Bronchial epithelial cell (primary cell): ENCODE measurements at regions not wholly inside any gene's neighbourhood (a gene's known extent, or its start where the extent isn't known, plus 50 kb on each side); places are given as distances from the start of the nearest gene placed in this dataset.
A peak's percentile ranks its signal among the peaks of the same experiment; 100 is the strongest.
"Not testable (repeated sequence)": the region's sequence is repeated elsewhere in the genome, so short reads cannot be mapped to it uniquely, and the experiment has no call there.

ENCODE experiments used
- DNase-seq: peaks from one replicate; pipeline ENCODE4 v3.0.0-alpha.2; 2010; ENCODE audit warnings: low read depth
- FAIRE-seq: peaks from 2 replicates; lab custom pipeline; 2011; peaks lifted over from hg19 to GRCh38; lab: Jason Lieb, UNC
- H3K27me3 ChIP-seq: 2 replicates; pipeline ENCODE4 v1.5.1; 2011; ENCODE audit warnings: low read length; ENCODE audit not compliant: control insufficient read depth, insufficient read depth
- H3K36me3 ChIP-seq: 2 replicates; pipeline ENCODE4 v1.5.1; 2011; ENCODE audit warnings: low read length; ENCODE audit not compliant: control insufficient read depth, insufficient read depth
- H3K4me3 ChIP-seq: 2 replicates; pipeline ENCODE4 v1.5.1; 2011; ENCODE audit warnings: mild to moderate bottlenecking, low read depth, low read length, control low read depth
- TF ChIP-seq, protein P1 (sequence below): IDR thresholded peaks from 2 replicates; pipeline ENCODE4 v1.5.1; 2011; ENCODE audit warnings: mild to moderate bottlenecking, moderate library complexity, low read length, control low read depth, inconsistent platforms; ENCODE audit not compliant: insufficient read depth, severe bottlenecking

DNA sequence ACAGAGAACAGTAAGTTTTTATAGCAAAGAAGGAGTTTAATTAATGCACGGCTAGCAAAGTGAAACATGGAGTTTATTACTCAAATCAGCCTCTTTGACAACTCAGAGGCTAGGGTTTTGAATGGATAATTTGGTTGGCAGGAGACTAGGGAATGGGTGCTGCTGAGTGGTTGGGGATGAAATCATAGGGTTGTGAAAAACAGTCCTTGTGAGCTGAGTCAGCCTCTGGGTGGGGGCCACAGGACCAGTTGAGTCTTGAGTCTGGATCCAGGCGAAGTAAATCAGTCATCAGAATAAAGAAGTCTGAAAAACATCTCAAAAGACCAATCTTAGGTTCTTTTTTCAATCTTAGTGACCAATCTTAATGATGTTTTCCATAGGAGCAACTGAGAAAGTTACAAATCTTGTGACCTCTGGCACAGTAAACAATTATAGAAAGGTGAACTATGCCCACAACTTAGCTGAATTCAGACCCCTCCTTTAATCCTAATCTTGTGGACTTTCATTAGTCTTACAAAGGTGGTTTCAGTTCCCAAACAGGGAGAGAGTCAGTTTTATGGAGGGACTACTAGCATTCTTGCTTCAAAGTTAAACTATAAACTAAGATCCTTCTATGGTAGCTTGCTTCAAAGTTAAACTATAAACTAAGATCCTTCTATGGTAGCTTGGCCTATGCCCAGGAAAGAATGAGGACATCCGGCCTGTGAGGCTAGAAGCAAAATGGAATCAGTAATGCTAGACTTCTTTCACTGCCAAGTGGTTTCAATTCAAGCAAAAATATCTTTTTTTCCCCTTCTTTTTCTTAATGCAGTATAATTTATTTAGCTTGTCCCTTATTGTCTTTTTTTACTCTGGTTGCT lies 84.5 kb downstream of the AASDHPPT start:
- Histone ChIP-seq H3K36me3 (no peaks in the 10 kb centered on the region), H3K27me3 (no peaks in the 10 kb centered on the region), H3K4me3 (no peak overlapping the region)
- TF ChIP-seq, protein P1, sequence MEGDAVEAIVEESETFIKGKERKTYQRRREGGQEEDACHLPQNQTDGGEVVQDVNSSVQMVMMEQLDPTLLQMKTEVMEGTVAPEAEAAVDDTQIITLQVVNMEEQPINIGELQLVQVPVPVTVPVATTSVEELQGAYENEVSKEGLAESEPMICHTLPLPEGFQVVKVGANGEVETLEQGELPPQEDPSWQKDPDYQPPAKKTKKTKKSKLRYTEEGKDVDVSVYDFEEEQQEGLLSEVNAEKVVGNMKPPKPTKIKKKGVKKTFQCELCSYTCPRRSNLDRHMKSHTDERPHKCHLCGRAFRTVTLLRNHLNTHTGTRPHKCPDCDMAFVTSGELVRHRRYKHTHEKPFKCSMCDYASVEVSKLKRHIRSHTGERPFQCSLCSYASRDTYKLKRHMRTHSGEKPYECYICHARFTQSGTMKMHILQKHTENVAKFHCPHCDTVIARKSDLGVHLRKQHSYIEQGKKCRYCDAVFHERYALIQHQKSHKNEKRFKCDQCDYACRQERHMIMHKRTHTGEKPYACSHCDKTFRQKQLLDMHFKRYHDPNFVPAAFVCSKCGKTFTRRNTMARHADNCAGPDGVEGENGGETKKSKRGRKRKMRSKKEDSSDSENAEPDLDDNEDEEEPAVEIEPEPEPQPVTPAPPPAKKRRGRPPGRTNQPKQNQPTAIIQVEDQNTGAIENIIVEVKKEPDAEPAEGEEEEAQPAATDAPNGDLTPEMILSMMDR = no peak
- FAIRE-seq (no peak), DNase-seq (peak; percentile 75)

DNA sequence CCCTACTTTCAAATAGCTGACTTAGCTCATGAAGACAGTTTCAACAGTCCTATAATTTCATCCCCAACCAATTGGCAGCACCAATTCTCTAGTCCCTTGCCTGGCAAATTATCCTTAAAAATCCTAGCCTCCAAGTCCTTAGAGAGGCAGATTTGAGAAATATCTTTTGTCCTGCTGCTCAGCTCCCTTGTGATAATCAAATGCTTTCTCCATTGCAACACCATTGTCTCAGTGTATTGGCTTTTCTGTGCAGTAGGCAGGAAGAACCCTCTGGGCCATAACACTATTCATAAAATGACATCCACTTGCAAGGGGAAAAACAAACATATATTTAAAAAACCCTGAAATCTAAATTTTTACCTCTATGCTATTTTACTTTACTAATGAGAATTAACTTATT lies 89.6 kb downstream of the AASDHPPT start:
- no peak for FAIRE-seq
- Histone ChIP-seq H3K4me3 (no peak overlapping the region), H3K27me3 (no peaks in the 10 kb centered on the region), H3K36me3 (no peaks in the 10 kb centered on the region)
- TF ChIP-seq, protein P1 = no peak
- DNase-seq = no peak

DNA sequence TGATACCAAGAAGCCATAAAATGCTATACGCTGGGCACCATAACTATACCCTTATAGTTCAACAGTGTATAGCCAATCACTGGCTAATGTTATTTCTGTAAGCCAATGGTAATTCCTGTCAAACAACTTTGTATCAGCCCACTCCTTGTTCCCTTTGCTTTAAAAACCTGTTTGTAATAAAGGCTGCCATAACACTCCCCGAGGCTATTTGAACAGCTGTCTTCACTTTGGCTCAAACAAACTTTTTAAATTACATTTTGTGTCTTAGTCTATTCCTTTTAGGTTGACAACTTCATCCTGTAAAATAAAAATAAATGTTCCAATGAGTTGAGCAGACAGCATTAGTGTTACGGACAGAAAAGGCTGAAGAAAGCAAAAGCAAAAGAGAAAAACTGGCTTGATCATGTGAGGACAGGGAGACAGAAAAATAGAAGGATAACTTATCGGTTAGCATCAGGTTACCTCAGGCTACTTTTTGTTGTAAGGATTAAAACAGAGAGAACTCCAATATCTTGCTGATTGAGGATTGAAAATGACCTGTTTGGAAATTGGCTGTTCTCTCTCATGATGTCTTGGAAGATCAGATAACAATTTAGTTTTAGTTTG lies 95.0 kb downstream of the AASDHPPT start:
- Histone ChIP-seq H3K36me3 (no peaks in the 10 kb centered on the region), H3K27me3 (no peaks in the 10 kb centered on the region), H3K4me3 (no peak overlapping the region)
- no peak for FAIRE-seq
- DNase-seq = peak; percentile 70
- TF ChIP-seq, protein P1 = no peak

GRCh38 chr11:106173291-106173690 lies 95.8 kb downstream of the AASDHPPT start:
- FAIRE-seq (no peak), DNase-seq (no peak)
- no peak overlapping the region for H3K4me3 ChIP-seq
- TF ChIP-seq, protein P1 = no peak
- H3K36me3 ChIP-seq = no peaks in the 10 kb centered on the region
- no peaks in the 10 kb centered on the region for H3K27me3 ChIP-seq

DNA sequence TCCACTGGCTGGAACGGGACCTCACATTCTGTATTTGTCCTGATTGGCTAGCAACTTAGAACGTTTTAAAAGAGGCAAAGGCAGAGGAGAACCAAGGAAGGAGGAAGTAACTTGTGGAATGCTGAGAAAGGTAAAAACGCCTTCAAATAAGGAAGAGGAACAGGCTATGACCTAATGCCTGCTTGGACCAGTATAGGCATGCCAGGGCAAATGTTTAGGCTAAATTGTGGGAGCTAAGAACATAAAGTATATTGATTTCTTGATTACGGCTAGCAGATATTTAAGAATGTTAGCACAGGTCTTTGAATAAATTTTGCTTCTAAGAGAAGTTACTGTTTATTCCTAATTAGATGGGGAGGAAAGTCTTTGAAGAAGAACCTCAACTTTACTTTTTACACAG lies 96.5 kb downstream of the AASDHPPT start:
- H3K4me3 ChIP-seq, H3K27me3 ChIP-seq, FAIRE-seq, H3K36me3 ChIP-seq: not testable (repeated sequence)
- DNase-seq = peak; percentile 68

DNA sequence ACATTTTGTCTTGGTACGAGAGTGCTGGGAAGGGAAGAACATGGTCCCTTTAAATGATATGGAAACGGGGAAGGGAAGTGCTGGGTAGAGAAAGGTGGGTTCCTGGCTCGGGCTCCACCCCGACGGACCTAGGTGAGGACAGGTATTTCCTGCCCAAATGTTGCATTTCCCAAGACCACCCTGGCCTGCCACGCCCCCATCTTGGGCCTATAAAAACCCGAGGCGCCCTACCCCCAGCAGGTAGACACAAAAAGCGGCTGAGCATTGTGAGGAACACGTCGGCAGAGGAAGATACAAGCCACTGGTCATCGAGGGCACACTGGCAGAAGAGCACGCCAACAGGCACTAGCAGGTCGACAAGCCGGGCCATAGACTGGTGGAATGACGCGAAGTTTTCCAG lies 99.4 kb downstream of the AASDHPPT start:
- Histone ChIP-seq H3K4me3 (no peak overlapping the region), H3K36me3 (no peaks in the 10 kb centered on the region), H3K27me3 (no peaks in the 10 kb centered on the region)
- TF ChIP-seq, protein P1 = no peak
- no peak for FAIRE-seq
- no peak for DNase-seq
